GM21447 (cell line): ENCODE measurements at regions not wholly inside any gene's neighbourhood (a gene's known extent, or its start where the extent isn't known, plus 50 kb on each side); places are given as distances from the start of the nearest gene placed in this dataset.

Experiments used
- ATAC-seq: cut with Tn5 transposase; IDR thresholded peaks from one replicate; pipeline ENCODE4 v1.9.1; 2021; ENCODE audit not compliant: unreplicated experiment

GRCh38 chr2:106978647-106979046, 92.7 kb upstream of the ST6GAL2 start:
- ATAC-seq, result no peak

- no peak for ATAC-seq
These were observed 95.5 kb upstream of the ST6GAL2 start for GRCh38 chr2:106981491-106981890.

- ATAC-seq, result no peak
These were observed 96.4 kb upstream of the ST6GAL2 start for GRCh38 chr2:106982350-106982749.

GRCh38 chr2:106983305-106983704, 97.3 kb upstream of the ST6GAL2 start:
- no peak for ATAC-seq

- no peak for ATAC-seq
These were observed 102.4 kb upstream of the ST6GAL2 start for GRCh38 chr2:106988361-106988760.

GRCh38 chr2:106990297-106990696, 104.3 kb upstream of the ST6GAL2 start:
- no peak for ATAC-seq

GRCh38 chr2:106991866-106992265, 105.9 kb upstream of the ST6GAL2 start:
- no peak for ATAC-seq

- no peak for ATAC-seq
These were observed 109.6 kb upstream of the ST6GAL2 start for GRCh38 chr2:106995556-106995955.

- ATAC-seq, result no peak
These were observed 110.3 kb upstream of the ST6GAL2 start for GRCh38 chr2:106996171-106996769.

- ATAC-seq, result no peak
These were observed 111.2 kb upstream of the ST6GAL2 start for GRCh38 chr2:106997204-106997603.

- no peak for ATAC-seq
These were observed 115.1 kb upstream of the ST6GAL2 start for GRCh38 chr2:107001062-107001461.

GRCh38 chr2:107001551-107001950, 115.6 kb upstream of the ST6GAL2 start:
- no peak for ATAC-seq

- no peak for ATAC-seq
These were observed 116.2 kb upstream of the ST6GAL2 start for GRCh38 chr2:107001964-107002696.

GRCh38 chr2:107002735-107003134, 116.8 kb upstream of the ST6GAL2 start:
- ATAC-seq, result no peak

GRCh38 chr2:107005853-107006252, 119.9 kb upstream of the ST6GAL2 start:
- ATAC-seq, result no peak

- no peak for ATAC-seq
These were observed 120.9 kb upstream of the ST6GAL2 start for GRCh38 chr2:107006836-107007235.

- ATAC-seq, result no peak
These were observed 122.0 kb upstream of the ST6GAL2 start for GRCh38 chr2:107007927-107008326.

- no peak for ATAC-seq
These were observed 122.9 kb upstream of the ST6GAL2 start for GRCh38 chr2:107008843-107009242.

- no peak for ATAC-seq
These were observed 123.3 kb upstream of the ST6GAL2 start for GRCh38 chr2:107009275-107009674.

GRCh38 chr2:107012714-107013306, 126.8 kb upstream of the ST6GAL2 start:
- no peak for ATAC-seq

GRCh38 chr2:107013884-107014283, 127.9 kb upstream of the ST6GAL2 start:
- no peak for ATAC-seq

GRCh38 chr2:107018366-107018765, 132.4 kb upstream of the ST6GAL2 start:
- ATAC-seq, result no peak
